GM13976 (cell line): ENCODE measurements at regions not wholly inside any gene's neighbourhood (a gene's known extent, or its start where the extent isn't known, plus 50 kb on each side); places are given as distances from the start of the nearest gene placed in this dataset.

ENCODE experiments used
- DNase-seq: peaks from one replicate; pipeline ENCODE4 v3.0.0; 2012; ENCODE audit warnings: low spot score
- CTCF ChIP-seq: IDR thresholded peaks from 2 replicates; pipeline ENCODE4 v1.5.1; 2012; ENCODE audit warnings: borderline replicate concordance, mild to moderate bottlenecking; ENCODE audit not compliant: insufficient read depth; ENCODE audit errors: extremely low read depth, missing control alignments, control extremely low read depth
- in situ Hi-C: fragments of 300-500 bp; cut with MboI; formaldehyde crosslinking; loops from one replicate; pipeline ENCODE4 v1.12.0; 2022; ENCODE audit warnings: low sequenced_read_pairs, mixed read lengths, inconsistent platforms; ENCODE audit not compliant: unreplicated experiment

DNA sequence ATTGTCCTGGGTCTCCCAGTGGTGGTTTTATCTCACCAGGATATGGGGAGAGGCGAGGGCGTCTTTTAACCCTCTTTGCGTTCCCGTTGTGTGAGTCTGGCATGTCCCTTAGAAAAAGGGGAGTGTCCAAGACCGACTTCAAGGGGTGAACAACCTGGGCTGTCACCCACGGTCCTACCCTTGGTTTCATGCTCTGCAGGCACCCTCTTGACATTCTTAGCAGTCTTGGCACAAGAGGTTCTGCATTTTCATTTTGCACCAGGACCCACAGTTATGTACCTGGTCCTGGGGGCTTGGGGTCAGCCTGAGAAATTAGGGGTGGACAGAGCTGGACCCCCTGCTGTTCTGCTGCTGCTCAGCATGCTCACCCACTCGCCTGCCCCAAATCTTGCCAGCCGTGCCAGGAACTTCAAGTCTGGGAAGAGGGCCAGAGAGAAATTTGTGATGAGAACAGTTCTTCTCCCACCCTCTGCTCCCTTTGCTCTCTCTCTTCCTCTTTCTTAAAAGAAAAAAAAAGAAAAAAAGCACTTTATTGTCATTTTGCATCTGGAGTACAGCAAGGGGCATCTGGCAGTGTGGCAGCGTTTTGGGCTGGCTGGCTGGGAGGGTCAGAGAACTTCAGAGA, 471.2 kb downstream of the MIAT start:
- in situ Hi-C loops = no loop called here
- TF ChIP-seq CTCF = no peak
- DNase-seq = no peak

DNA sequence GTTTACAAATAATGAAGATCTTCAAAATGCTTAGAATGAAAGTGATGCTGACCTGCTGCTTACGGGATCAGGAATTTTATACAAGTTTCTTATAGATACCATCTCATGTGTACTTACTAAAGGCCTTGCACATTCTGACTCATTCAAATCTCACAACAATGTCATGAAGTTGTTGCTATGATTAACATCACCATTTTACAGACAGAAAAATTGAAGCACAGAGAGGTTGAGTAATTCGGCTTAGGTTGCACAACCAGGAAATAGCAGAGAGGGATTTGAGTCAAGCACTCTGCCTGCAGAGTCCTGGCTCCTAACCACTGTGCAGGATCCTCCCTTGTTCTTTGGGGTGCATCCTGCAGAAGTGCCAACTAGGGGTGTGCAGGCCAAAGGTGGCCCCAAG, 471.9 kb downstream of the MIAT start:
- no peak for DNase-seq
- no peak for TF ChIP-seq CTCF
- in situ Hi-C loops = no loop called here

DNA sequence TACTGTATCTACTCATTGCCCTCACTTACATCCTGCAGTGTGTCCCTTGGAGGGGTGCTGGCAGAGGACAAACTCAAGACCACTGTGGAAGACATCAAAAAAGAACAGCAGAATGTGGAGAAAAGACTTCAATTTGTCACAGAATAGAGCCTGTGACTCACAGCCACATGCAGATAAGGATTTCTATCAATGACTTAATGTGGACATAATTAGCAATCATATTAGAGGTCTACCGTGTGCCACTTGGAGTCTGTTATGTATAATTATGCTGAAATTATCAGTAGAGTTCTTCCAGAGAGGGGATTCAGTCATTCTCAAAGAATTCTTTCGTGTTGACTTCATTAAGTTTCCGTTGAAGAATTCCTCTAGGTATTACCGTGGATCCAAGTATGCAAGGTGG, 473.5 kb downstream of the MIAT start:
- TF ChIP-seq CTCF = no peak
- DNase-seq = no peak
- in situ Hi-C loops = no loop called here

GRCh38 chr22:27131346-27131745, 474.0 kb downstream of the MIAT start:
- in situ Hi-C loops = no loop called here
- no peak for DNase-seq
- TF ChIP-seq CTCF = no peak

DNA sequence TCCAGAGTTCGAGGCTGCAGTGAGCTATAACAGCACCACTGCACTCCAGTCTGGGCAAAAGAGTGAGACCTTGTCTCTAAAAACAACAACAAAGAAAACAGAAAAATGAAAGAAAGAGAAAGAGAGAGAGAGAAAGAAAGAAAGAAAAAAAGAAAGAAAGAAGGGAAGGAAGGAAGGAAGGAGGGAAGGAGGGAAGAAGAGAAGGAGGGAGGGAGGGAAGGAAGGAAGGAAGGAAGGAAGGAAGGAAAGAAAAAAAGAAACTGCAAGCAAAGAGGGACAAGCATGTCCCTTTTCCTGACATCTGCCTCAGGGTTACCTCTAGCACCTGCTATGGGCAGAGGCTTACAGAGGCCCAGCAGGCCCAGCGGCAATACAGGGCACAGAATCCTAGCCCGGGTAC, 475.0 kb downstream of the MIAT start:
- DNase-seq = no peak
- no peak for TF ChIP-seq CTCF
- in situ Hi-C loops = no loop called here

- no peak for DNase-seq
- TF ChIP-seq CTCF = no peak
- in situ Hi-C loops = no loop called here
Observed at GRCh38 chr22:27133019-27133431, 475.6 kb downstream of the MIAT start.
